SK-N-SH treated with all-trans-retinoic acid at 6 μM for 48 hours (cell line): ENCODE measurements at regions not wholly inside any gene's neighbourhood (a gene's known extent, or its start where the extent isn't known, plus 50 kb on each side); places are given as distances from the start of the nearest gene placed in this dataset.

Experiments used
- ATAC-seq: fragments of 200-7000 bp; cut with Tn5 transposase; 3 replicates; pipeline ENCODE4 v1.9.1; 2020; ENCODE audit warnings: mild to moderate bottlenecking, moderate library complexity
- ARNTL ChIP-seq: fragments of 450-650 bp; formaldehyde crosslinking; IDR thresholded peaks from 2 replicates; pipeline ENCODE4 v1.5.0; 2020; ENCODE audit warnings: low read depth, mild to moderate bottlenecking, moderate library complexity, borderline replicate concordance
- BACH2 ChIP-seq: fragments of 250-450 bp; sonication (Bioruptor Pico); IDR thresholded peaks from 2 replicates; pipeline ENCODE4 v1.9.0; 2021; ENCODE audit warnings: mild to moderate bottlenecking, borderline replicate concordance
- CSDC2 ChIP-seq: fragments of 250-450 bp; sonication (Bioruptor Pico); IDR thresholded peaks from 2 replicates; pipeline ENCODE4 v1.5.0; 2020; ENCODE audit warnings: mild to moderate bottlenecking, moderate library complexity
- ESRRG ChIP-seq: fragments of 250-450 bp; sonication (Bioruptor Pico); IDR thresholded peaks from 2 replicates; pipeline ENCODE4 v1.6.1; 2021; ENCODE audit warnings: mild to moderate bottlenecking
- GLIS3 ChIP-seq: fragments of 250-450 bp; sonication (Bioruptor Pico); IDR thresholded peaks from 2 replicates; pipeline ENCODE4 v1.5.0; 2020; ENCODE audit warnings: mild to moderate bottlenecking, moderate library complexity
- ISL1 ChIP-seq: fragments of 250-450 bp; sonication (Bioruptor Pico); IDR thresholded peaks from 2 replicates; pipeline ENCODE4 v2.1.2; 2022; ENCODE audit warnings: mild to moderate bottlenecking, moderate library complexity
- OSR1 ChIP-seq: fragments of 250-450 bp; sonication (Bioruptor Pico); IDR thresholded peaks from 2 replicates; pipeline ENCODE4 v1.8.0; 2022; ENCODE audit warnings: moderate library complexity, mild to moderate bottlenecking, inconsistent platforms
- PPARA ChIP-seq: fragments of 250-450 bp; sonication (Bioruptor Pico); IDR thresholded peaks from 2 replicates; pipeline ENCODE4 v1.5.0; 2020; ENCODE audit warnings: mild to moderate bottlenecking, borderline replicate concordance
- RARB ChIP-seq: fragments of 250-450 bp; sonication (Bioruptor Pico); IDR thresholded peaks from 2 replicates; pipeline ENCODE4 v1.8.0; 2021; ENCODE audit warnings: mild to moderate bottlenecking, moderate library complexity
- TCF4 ChIP-seq: fragments of 250-450 bp; sonication (Bioruptor Pico); IDR thresholded peaks from 2 replicates; pipeline ENCODE4 v1.8.0; 2021; ENCODE audit warnings: mild to moderate bottlenecking, moderate library complexity, borderline replicate concordance
- TOX ChIP-seq: fragments of 250-450 bp; sonication (Bioruptor Pico); IDR thresholded peaks from 2 replicates; pipeline ENCODE4 v1.8.0; 2021; ENCODE audit warnings: mild to moderate bottlenecking, moderate library complexity, borderline replicate concordance
- ZC3H10 ChIP-seq: fragments of 250-450 bp; sonication (Bioruptor Pico); IDR thresholded peaks from 2 replicates; pipeline ENCODE4 v1.5.1; 2021; ENCODE audit warnings: mild to moderate bottlenecking, moderate library complexity
- ZFP3 ChIP-seq: fragments of 250-450 bp; sonication (Bioruptor Pico); IDR thresholded peaks from 2 replicates; pipeline ENCODE4 v1.5.0; 2020; ENCODE audit warnings: mild to moderate bottlenecking, moderate library complexity
- ZFP30 ChIP-seq: fragments of 450-650 bp; formaldehyde crosslinking; IDR thresholded peaks from 2 replicates; pipeline ENCODE4 v1.5.0; 2022; ENCODE audit warnings: mild to moderate bottlenecking, moderate library complexity
- ZNF565 ChIP-seq: fragments of 450-650 bp; formaldehyde crosslinking; conservative IDR thresholded peaks from 2 replicates; pipeline ENCODE4 v1.5.0; 2020; ENCODE audit warnings: low read depth, mild to moderate bottlenecking, moderate library complexity
- ZNF70 ChIP-seq: fragments of 450-650 bp; formaldehyde crosslinking; IDR thresholded peaks from 2 replicates; pipeline ENCODE4 v1.5.0; 2020; ENCODE audit warnings: mild to moderate bottlenecking, moderate library complexity
- ZNF8 ChIP-seq: fragments of 450-650 bp; formaldehyde crosslinking; IDR thresholded peaks from 2 replicates; pipeline ENCODE4 v1.5.0; 2020; ENCODE audit warnings: mild to moderate bottlenecking, moderate library complexity
- TF ChIP-seq, protein P1 (sequence below): fragments of 250-450 bp; sonication (Bioruptor Pico); IDR thresholded peaks from 2 replicates; pipeline ENCODE4 v1.8.0; 2020; ENCODE audit warnings: mild to moderate bottlenecking, moderate library complexity, borderline replicate concordance
- TF ChIP-seq, protein P2 (sequence below): fragments of 250-450 bp; sonication (Bioruptor Pico); IDR thresholded peaks from 2 replicates; pipeline ENCODE4 v1.5.1; 2020; ENCODE audit warnings: low read depth, mild to moderate bottlenecking, moderate library complexity
- TF ChIP-seq, protein P3 (sequence below): fragments of 250-450 bp; sonication (Bioruptor Pico); IDR thresholded peaks from 2 replicates; pipeline ENCODE4 v1.5.1; 2021; ENCODE audit warnings: mild to moderate bottlenecking, moderate library complexity
- TF ChIP-seq, protein P4 (sequence below): fragments of 250-450 bp; sonication (Bioruptor Pico); IDR thresholded peaks from 2 replicates; pipeline ENCODE4 v1.5.0; 2020; ENCODE audit warnings: mild to moderate bottlenecking, moderate library complexity
- TF ChIP-seq, protein P5 (sequence below): fragments of 250-450 bp; sonication (Bioruptor Pico); IDR thresholded peaks from 2 replicates; pipeline ENCODE4 v1.8.0; 2021; ENCODE audit warnings: low read depth, mild to moderate bottlenecking, moderate library complexity, borderline replicate concordance

DNA sequence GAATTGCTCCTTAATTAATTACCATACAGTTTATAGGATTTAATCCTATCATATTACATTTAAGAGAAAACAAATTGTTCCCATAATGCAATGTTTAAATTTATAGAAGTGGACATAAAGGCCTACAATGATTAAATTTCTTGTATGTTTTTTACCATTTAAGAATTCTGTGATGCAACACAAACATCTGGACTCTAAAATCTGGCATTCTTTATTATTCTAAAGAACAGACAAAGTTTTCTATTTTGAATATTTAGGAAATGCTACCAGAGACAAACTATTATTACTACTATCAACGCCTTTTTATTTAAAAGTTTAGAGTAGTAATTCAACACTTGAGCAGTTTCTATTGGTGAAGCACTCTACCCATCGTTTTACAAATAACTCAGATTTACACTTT, 535.1 kb downstream of the TMX3 start:
- ATAC-seq, result no peak
- TF ChIP-seq ARNTL (no peak), PPARA (CRISPR knock-in tag) (no peak), OSR1 (CRISPR knock-in tag) (no peak), RARB (CRISPR knock-in tag) (no peak)

DNA sequence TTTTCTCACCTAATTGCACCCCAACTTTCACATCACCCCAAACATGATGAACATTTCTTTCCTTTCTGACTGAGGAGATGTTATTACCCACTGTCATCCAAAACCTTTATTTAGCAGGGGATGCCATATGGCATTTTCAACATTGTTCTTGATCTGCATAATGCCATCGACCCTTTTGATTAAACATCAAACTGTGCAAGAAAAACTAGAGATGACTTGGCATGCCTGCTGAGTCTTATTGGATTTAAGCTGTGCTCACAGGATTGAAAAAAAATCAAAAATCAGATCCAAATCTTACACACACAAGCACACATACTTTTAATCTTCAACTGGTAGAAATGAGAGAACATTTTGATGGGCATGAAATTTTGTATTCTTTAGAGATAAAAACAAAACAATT, 536.0 kb downstream of the TMX3 start:
- ATAC-seq, result no peak
- TF ChIP-seq ZFP3 (CRISPR knock-in tag) (no peak), ZNF8 (CRISPR knock-in tag) (no peak), ZNF565 (no peak), ISL1 (CRISPR knock-in tag) (no peak), TCF4 (CRISPR knock-in tag) (no peak), CSDC2 (CRISPR knock-in tag) (no peak), OSR1 (CRISPR knock-in tag) (no peak), ARNTL (no peak), ZFP30 (CRISPR knock-in tag) (no peak), RARB (CRISPR knock-in tag) (no peak), ESRRG (CRISPR knock-in tag) (no peak)
- TF ChIP-seq, protein P1, sequence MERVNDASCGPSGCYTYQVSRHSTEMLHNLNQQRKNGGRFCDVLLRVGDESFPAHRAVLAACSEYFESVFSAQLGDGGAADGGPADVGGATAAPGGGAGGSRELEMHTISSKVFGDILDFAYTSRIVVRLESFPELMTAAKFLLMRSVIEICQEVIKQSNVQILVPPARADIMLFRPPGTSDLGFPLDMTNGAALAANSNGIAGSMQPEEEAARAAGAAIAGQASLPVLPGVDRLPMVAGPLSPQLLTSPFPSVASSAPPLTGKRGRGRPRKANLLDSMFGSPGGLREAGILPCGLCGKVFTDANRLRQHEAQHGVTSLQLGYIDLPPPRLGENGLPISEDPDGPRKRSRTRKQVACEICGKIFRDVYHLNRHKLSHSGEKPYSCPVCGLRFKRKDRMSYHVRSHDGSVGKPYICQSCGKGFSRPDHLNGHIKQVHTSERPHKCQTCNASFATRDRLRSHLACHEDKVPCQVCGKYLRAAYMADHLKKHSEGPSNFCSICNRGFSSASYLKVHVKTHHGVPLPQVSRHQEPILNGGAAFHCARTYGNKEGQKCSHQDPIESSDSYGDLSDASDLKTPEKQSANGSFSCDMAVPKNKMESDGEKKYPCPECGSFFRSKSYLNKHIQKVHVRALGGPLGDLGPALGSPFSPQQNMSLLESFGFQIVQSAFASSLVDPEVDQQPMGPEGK (CRISPR knock-in tag), result no peak
- TF ChIP-seq, protein P2, sequence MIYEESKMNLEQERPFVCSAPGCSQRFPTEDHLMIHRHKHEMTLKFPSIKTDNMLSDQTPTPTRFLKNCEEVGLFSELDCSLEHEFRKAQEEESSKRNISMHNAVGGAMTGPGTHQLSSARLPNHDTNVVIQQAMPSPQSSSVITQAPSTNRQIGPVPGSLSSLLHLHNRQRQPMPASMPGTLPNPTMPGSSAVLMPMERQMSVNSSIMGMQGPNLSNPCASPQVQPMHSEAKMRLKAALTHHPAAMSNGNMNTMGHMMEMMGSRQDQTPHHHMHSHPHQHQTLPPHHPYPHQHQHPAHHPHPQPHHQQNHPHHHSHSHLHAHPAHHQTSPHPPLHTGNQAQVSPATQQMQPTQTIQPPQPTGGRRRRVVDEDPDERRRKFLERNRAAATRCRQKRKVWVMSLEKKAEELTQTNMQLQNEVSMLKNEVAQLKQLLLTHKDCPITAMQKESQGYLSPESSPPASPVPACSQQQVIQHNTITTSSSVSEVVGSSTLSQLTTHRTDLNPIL, result no peak
- TF ChIP-seq, protein P3, sequence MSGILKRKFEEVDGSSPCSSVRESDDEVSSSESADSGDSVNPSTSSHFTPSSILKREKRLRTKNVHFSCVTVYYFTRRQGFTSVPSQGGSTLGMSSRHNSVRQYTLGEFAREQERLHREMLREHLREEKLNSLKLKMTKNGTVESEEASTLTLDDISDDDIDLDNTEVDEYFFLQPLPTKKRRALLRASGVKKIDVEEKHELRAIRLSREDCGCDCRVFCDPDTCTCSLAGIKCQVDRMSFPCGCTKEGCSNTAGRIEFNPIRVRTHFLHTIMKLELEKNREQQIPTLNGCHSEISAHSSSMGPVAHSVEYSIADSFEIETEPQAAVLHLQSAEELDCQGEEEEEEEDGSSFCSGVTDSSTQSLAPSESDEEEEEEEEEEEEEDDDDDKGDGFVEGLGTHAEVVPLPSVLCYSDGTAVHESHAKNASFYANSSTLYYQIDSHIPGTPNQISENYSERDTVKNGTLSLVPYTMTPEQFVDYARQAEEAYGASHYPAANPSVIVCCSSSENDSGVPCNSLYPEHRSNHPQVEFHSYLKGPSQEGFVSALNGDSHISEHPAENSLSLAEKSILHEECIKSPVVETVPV (CRISPR knock-in tag), result no peak

DNA sequence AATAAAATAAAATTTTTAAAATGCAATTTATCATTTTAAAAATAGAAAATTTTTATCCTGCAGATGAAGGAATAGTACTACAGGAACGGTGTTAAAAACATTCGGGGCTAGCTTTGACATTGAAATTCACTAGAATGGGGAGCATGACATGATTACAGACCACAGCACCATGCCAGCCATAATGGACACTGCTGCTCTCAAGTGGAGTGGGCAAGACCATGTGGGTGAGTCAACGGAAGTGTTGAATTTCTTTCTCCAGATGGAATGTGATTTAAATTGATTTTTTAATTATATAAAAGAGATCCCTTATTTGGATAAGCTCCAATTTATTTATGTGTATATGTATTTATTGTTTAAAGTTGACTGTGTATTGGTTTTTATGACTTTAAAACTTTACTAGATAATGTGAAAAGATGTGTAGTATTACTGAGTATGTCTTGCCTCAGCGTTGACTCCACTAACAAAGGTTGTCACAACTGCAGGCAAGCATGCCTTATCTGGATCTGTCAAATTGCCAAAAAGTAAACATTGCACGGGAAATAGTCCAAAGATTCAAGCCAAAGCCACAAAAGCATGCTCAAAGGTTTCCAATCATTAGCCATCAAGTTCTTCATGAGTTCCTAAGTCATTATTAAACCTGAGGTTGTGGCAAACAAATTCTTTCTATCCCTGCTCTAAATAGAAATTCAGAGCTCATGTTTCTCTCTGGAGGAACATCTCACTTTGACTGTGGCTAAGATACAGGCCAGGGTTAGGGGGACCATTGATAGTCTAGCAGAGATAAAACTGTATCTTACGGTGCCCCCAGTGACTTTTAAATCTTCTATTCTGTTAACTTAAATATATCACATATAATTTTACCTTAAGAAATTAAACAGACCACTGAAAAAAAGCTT, 536.9 kb downstream of the TMX3 start:
- TF ChIP-seq TOX, result peak; percentile 65; the same call in 1 of the 2 replicates
- TF ChIP-seq ISL1 (CRISPR knock-in tag), result peak; percentile 83
- TF ChIP-seq RARB (CRISPR knock-in tag), result no peak
- TF ChIP-seq, all 23 proteins: peak for 2
- peak; percentile 93 for ATAC-seq

DNA sequence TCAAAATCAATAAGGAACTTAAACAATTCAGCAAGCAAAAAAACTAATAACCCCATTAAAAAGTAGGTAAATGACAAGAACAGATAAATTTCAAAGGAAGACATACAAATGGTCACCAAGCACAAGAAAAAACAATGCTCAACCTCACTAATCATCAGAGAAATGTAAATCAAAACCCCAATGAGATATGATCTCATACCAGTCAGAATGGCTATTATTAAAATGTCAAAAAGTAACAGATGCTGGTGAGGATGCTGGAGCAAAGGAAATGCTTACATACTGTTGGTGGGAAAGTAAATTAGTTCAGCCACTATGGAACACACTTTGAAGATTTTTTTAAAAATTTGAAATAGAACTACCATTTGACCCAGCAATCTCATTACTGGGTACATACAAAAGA, 538.0 kb downstream of the TMX3 start:
- TF ChIP-seq ZNF8 (CRISPR knock-in tag), result no peak
- no peak for TF ChIP-seq ZNF565
- TF ChIP-seq, protein P4, sequence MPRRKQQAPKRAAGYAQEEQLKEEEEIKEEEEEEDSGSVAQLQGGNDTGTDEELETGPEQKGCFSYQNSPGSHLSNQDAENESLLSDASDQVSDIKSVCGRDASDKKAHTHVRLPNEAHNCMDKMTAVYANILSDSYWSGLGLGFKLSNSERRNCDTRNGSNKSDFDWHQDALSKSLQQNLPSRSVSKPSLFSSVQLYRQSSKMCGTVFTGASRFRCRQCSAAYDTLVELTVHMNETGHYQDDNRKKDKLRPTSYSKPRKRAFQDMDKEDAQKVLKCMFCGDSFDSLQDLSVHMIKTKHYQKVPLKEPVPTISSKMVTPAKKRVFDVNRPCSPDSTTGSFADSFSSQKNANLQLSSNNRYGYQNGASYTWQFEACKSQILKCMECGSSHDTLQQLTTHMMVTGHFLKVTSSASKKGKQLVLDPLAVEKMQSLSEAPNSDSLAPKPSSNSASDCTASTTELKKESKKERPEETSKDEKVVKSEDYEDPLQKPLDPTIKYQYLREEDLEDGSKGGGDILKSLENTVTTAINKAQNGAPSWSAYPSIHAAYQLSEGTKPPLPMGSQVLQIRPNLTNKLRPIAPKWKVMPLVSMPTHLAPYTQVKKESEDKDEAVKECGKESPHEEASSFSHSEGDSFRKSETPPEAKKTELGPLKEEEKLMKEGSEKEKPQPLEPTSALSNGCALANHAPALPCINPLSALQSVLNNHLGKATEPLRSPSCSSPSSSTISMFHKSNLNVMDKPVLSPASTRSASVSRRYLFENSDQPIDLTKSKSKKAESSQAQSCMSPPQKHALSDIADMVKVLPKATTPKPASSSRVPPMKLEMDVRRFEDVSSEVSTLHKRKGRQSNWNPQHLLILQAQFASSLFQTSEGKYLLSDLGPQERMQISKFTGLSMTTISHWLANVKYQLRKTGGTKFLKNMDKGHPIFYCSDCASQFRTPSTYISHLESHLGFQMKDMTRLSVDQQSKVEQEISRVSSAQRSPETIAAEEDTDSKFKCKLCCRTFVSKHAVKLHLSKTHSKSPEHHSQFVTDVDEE (CRISPR knock-in tag), result no peak
- no peak for TF ChIP-seq BACH2 (CRISPR knock-in tag)
- TF ChIP-seq, protein P2, result no peak
- no peak for TF ChIP-seq GLIS3 (CRISPR knock-in tag)
- no peak for TF ChIP-seq ISL1 (CRISPR knock-in tag)
- no peak for TF ChIP-seq RARB (CRISPR knock-in tag)
- no peak for TF ChIP-seq ZFP3 (CRISPR knock-in tag)
- no peak for TF ChIP-seq TOX
- no peak for TF ChIP-seq ESRRG (CRISPR knock-in tag)
- TF ChIP-seq ZC3H10 (CRISPR knock-in tag), result no peak
- no peak for TF ChIP-seq CSDC2 (CRISPR knock-in tag)
- no peak for TF ChIP-seq PPARA (CRISPR knock-in tag)
- TF ChIP-seq, protein P5, sequence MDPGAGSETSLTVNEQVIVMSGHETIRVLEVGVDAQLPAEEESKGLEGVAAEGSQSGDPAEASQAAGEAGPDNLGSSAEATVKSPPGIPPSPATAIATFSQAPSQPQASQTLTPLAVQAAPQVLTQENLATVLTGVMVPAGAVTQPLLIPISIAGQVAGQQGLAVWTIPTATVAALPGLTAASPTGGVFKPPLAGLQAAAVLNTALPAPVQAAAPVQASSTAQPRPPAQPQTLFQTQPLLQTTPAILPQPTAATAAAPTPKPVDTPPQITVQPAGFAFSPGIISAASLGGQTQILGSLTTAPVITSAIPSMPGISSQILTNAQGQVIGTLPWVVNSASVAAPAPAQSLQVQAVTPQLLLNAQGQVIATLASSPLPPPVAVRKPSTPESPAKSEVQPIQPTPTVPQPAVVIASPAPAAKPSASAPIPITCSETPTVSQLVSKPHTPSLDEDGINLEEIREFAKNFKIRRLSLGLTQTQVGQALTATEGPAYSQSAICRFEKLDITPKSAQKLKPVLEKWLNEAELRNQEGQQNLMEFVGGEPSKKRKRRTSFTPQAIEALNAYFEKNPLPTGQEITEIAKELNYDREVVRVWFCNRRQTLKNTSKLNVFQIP, result no peak
- no peak for TF ChIP-seq ZNF70 (CRISPR knock-in tag)
- TF ChIP-seq ZFP30 (CRISPR knock-in tag), result no peak
- no peak for TF ChIP-seq ARNTL
- TF ChIP-seq TCF4 (CRISPR knock-in tag), result no peak
- no peak for ATAC-seq
